ENCODE measurements at regions not wholly inside any gene's neighbourhood (a gene's known extent, or its start where the extent isn't known, plus 50 kb on each side); places are given as distances from the start of the nearest gene placed in this dataset.

DNA sequence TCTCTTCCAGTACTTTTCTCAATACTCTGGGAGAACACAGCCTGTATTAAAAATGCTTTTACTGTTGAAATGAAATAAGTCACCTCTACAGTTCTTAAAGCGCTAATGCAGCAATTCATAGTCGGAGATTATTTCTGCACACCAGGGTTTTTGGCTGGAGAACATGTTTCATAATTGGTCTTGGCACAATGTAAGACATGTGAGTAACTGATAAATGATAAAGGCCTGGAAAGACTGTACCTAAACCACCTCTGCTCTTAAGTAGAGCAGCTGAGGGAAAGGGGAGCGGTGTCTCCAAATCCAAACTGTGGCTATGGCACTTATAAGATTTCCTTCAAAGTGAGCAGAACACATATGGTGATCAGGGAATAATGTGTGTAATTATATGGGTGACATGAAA, 390.3 kb upstream of the MBL2 start:
- TF ChIP-seq EZH2 (IDR thresholded peaks at IDR 0.05) (no peak), POLR2AphosphoS5 (IDR thresholded peaks at IDR 0.05; ENCODE audit: borderline replicate concordance, low read depth, low read length) (no peak), FOXP2 (optimal IDR thresholded peaks at IDR 0.05; ENCODE audit: control extremely low read depth, extremely low read length, insufficient read depth) (no peak)

Measured in SK-N-MC (cell line).